GM21786 (cell line): ENCODE measurements at regions not wholly inside any gene's neighbourhood (a gene's known extent, or its start where the extent isn't known, plus 50 kb on each side); places are given as distances from the start of the nearest gene placed in this dataset.
"Not testable (repeated sequence)": the region's sequence is repeated elsewhere in the genome, so short reads cannot be mapped to it uniquely, and the experiment has no call there.

ENCODE experiments used
- ATAC-seq: cut with Tn5 transposase; IDR thresholded peaks from one replicate; pipeline ENCODE4 v1.9.1; 2021; ENCODE audit not compliant: unreplicated experiment

- no peak for ATAC-seq
Measured at GRCh38 chr7:153170287-153170686, 410.7 kb downstream of the ACTR3B start.

- no peak for ATAC-seq
Measured at GRCh38 chr7:153185936-153186335, 426.4 kb downstream of the ACTR3B start.

DNA sequence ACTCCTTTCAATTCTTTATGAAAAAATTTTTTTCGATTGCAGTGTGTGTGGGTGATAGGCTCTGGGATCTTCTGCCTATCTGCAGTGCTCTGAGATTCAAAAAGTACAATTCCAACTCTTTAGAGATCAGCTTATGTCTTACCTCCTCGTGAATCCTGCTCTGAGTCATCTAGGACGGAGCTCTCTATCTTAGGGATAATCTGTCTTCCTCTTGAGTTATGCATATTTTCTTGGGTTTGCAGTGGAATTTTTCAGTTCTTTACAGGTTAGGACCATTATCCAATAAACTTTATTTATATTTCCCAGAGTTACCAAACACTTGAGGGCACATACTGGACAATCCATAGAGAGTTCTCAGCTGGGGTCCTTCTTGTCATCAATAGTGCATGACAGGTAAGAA lies 428.6 kb downstream of the ACTR3B start:
- ATAC-seq = no peak

DNA sequence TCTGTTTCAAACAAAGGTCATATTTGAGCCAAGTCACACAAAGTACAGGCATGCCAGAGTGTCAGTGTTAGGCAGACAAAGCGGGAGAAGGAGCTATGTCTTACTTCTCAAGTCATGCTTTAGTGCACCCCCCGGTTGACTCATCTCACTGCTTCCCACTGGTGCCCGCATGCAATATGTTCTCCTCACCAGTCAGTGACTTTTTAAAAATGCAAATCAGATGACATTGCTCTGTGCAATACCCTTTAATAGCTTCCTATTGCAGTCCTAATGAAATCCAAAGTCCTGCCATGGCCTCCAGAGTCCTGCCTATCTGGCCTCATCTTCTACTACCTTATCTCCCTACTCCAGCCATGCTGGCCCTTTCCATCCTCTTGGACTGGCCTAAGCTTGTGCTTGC lies 429.1 kb downstream of the ACTR3B start:
- ATAC-seq = no peak

- peak; percentile 58 for ATAC-seq
Measured at GRCh38 chr7:153190452-153190851, 430.9 kb downstream of the ACTR3B start.

GRCh38 chr7:153190986-153191385 lies 431.4 kb downstream of the ACTR3B start:
- no peak for ATAC-seq

GRCh38 chr7:153193144-153193595 lies 433.6 kb downstream of the ACTR3B start:
- ATAC-seq = peak; percentile 47

GRCh38 chr7:153217032-153217431 lies 457.5 kb downstream of the ACTR3B start:
- ATAC-seq = no peak

- no peak for ATAC-seq
Measured at GRCh38 chr7:153224890-153225289, 465.3 kb downstream of the ACTR3B start.

GRCh38 chr7:153245136-153245535 lies 485.6 kb downstream of the ACTR3B start:
- ATAC-seq = not testable (repeated sequence)

GRCh38 chr7:153245809-153246208 lies 486.3 kb downstream of the ACTR3B start:
- no peak for ATAC-seq

DNA sequence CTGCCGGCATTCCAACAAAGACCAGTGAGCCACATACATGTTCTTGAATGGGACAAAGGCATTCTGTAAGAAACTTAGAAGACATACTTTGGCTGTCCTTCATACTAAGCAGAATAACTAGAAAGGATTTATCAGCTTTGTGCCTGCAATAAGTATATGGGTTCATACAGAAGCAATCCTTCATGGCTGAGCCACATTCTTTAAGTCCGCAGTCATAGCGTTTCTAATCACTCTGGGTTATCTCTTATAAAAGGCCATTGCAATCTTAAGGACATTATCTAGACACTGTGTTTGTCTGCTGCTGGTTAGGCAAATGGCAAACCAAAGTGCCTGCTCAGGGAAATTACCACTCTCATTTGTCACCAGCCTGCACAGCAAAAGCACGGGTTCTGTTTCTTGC lies 488.4 kb downstream of the ACTR3B start:
- no peak for ATAC-seq

GRCh38 chr7:153258686-153259085 lies 499.1 kb downstream of the ACTR3B start:
- ATAC-seq = no peak

GRCh38 chr7:153276394-153276793 lies 516.8 kb downstream of the ACTR3B start:
- no peak for ATAC-seq

DNA sequence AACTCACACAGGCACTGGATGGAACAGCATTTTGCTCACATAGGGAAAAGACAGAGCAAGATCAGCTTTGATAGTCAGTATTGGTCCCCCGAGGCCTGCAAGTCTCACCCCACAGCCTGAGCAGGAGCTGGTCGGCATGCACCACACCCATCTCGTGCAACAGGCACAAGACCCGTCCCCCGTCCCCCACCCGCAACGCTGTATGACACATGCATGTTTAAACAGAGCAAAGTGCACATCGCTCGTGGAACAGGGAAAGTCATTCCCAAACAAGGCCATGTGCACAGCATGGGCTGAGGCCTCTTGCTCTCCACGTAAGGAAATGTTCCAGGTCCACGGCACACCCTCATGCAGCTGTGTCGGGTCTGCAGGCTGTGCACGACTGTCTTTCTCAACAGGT lies 527.2 kb downstream of the ACTR3B start:
- ATAC-seq = no peak

DNA sequence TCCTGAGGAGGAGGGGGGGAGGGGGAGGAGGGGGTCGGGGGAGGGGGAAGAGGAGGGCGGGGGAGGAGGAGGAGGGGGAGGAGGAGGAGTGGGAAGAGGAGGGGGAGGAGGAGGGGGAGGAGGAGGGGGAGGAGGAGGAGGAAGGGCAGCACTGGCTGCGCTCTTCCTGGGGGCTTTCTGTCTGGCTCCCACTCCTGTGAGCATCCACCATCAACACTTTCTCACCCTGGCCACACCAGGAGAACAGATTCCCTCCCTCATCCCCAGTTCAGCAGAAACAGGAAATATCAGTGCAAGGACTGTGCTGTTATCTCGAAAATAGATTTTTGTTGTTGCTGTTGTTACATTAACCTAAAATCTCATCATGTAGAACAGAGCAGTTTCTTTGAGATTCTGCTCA lies 530.5 kb downstream of the ACTR3B start:
- no peak for ATAC-seq

DNA sequence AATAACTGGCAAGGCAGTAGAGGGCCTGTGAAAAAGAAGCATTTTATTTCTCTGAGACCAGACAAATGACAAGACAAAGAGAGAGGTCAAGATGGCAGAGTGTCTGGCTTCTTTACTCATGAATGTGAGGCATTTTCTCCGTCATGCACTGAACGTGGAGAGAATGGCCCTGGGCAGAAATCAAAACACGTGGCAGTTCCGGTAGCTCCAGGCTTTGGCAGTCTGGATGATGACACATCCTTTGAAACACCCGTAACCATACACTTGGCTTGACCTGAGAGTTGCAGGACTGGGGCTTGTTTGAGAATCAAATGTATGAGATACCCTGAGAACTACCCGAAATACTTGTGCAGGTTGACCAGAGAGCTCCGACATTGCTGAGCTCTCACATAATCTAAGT lies 537.6 kb downstream of the ACTR3B start:
- ATAC-seq = no peak

- ATAC-seq = no peak
Measured at GRCh38 chr7:153301936-153302335, 542.4 kb downstream of the ACTR3B start.

- ATAC-seq = no peak
Measured at GRCh38 chr7:153320005-153320404, 560.5 kb downstream of the ACTR3B start.

DNA sequence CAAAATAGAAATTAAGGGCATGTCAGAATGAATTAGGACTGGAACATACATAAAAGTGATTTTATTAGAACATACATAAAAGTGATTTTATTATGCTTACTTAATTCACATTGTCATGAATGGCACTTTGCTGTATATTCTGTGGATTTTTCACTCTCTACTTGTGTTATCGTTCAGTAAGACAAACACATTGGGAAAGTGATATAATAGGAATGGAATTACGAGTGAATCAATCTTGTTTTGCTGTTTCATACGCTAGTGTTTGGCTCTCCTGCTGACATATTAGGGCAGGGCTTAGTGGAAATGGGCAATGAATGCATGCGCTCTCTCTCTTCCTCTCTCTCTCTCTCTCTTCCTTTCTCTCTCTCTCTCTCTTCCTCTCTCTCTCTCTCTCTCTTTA lies 561.1 kb downstream of the ACTR3B start:
- no peak for ATAC-seq

DNA sequence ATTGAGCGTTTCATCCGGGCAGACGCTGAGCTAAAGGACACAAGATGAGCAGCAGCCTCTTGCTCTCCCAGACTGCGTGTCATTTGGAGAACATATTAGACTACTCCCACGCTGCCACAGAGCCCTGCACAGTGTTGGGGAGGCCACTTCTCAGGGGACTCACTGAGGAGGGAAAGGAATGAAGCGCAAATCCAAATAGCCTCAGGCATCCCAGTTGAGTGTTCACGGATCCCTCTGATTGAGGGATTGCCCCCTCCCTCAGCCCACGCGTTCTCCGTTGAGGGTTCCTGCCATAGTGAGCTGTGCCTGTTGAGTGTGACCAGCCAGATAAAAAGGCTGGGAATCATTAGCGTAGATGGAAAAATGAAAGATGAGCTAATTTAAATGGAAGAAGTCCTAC lies 563.4 kb downstream of the ACTR3B start:
- ATAC-seq = no peak

DNA sequence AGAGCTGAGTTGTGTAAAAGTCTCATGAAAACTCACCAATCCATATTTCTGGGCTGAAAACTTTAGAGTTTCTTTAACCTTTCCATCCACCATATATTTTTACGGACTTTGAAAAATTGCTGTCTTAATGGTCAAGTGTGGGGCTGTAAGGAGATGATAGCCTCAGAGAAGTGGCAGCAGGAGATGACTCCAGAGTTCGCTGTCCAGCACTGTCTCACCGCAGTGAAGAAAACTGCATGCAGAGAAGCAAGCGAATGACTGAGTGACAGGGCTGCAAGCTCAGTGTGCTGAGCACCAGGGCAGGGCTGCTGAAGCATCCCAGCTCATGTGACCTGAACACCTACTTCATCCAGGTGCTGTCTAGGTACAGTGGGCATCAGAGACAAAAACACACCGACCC lies 564.5 kb downstream of the ACTR3B start:
- ATAC-seq = no peak

- ATAC-seq = no peak
Measured at GRCh38 chr7:153327683-153328082, 568.1 kb downstream of the ACTR3B start.

GRCh38 chr7:153331427-153331826 lies 571.9 kb downstream of the ACTR3B start:
- ATAC-seq = no peak
